HEK293 (cell line): ENCODE measurements at regions not wholly inside any gene's neighbourhood (a gene's known extent, or its start where the extent isn't known, plus 50 kb on each side); places are given as distances from the start of the nearest gene placed in this dataset.
"Not testable (repeated sequence)": the region's sequence is repeated elsewhere in the genome, so short reads cannot be mapped to it uniquely, and the experiment has no call there.

Experiments used
- CTCF ChIA-PET: fragments of 350-600 bp; formaldehyde crosslinking; extraction: SDS; loops from one replicate; lab custom pipeline; 2021; ENCODE audit warnings: antibody characterized with exemption; lab: Yijun Ruan, JAX
- POLR2A ChIA-PET: fragments of 300-600 bp; formaldehyde crosslinking; extraction: SDS; loops from one replicate; lab custom pipeline; 2020; ENCODE audit warnings: antibody characterized with exemption, inconsistent platforms; lab: Yijun Ruan, JAX
- H3K27ac ChIP-seq: fragments of 200-500 bp; sonication (Bioruptor generic); 2 replicates; pipeline ENCODE4 v1.5.1; 2014; ENCODE audit warnings: low read depth, low read length, control low read depth, inconsistent platforms; ENCODE audit errors: extremely low read depth
- H3K36me3 ChIP-seq, 2 experiments: fragments of 200-500 bp in 1 of 2; sonication (Bioruptor generic) in 1 of 2; 1 replicate in 1 of 2; 2 replicates in 1 of 2; pipeline ENCODE4 v1.5.1; 2014 to 2017; ENCODE audit warnings: inconsistent platforms in 2 of 2, low read length in 2 of 2; ENCODE audit not compliant: control insufficient read depth in 2 of 2, insufficient read depth in 1 of 2
- H3K4me1 ChIP-seq: fragments of 200-500 bp; sonication (Bioruptor generic); 2 replicates; pipeline ENCODE4 v1.5.1; 2014; ENCODE audit warnings: mild to moderate bottlenecking, low read length, inconsistent platforms; ENCODE audit not compliant: control insufficient read depth, insufficient read depth
- H3K4me3 ChIP-seq: 2 replicates; pipeline ENCODE4 v1.5.1; 2011; ENCODE audit warnings: low read depth, mild to moderate bottlenecking, control low read depth, low read length, moderate library complexity
- H3K9me3 ChIP-seq: fragments of 200-500 bp; sonication (Bioruptor generic); 2 replicates; pipeline ENCODE4 v1.5.1; 2014; ENCODE audit warnings: low read depth, low read length, inconsistent platforms; ENCODE audit not compliant: control insufficient read depth, insufficient read depth
- KLF17 ChIP-seq: fragments of 450-650 bp; formaldehyde crosslinking; IDR thresholded peaks from 2 replicates; pipeline ENCODE4 v1.5.1; 2016; ENCODE audit warnings: missing biosample characterization, missing genetic modification characterization
- PRDM1 ChIP-seq: fragments of 450-650 bp; formaldehyde crosslinking; IDR thresholded peaks from 2 replicates; pipeline ENCODE4; 2016; ENCODE audit warnings: missing biosample characterization, missing genetic modification characterization
- RBAK ChIP-seq: fragments of 450-650 bp; formaldehyde crosslinking; IDR thresholded peaks from 2 replicates; pipeline ENCODE4 v1.5.1; 2016; ENCODE audit warnings: missing biosample characterization, missing genetic modification characterization
- SETDB1 ChIP-seq: IDR thresholded peaks from one replicate; pipeline ENCODE4 v1.6.1; 2017; ENCODE audit warnings: mild to moderate bottlenecking, low read length, moderate library complexity, mixed read lengths; ENCODE audit not compliant: insufficient read length
- SP2 ChIP-seq: fragments of 450-650 bp; formaldehyde crosslinking; IDR thresholded peaks from 2 replicates; pipeline ENCODE4 v1.5.1; 2016; ENCODE audit warnings: missing biosample characterization, missing genetic modification characterization
- ZFP37 ChIP-seq: fragments of 450-650 bp; formaldehyde crosslinking; IDR thresholded peaks from 2 replicates; pipeline ENCODE4 v1.5.1; 2016; ENCODE audit warnings: missing biosample characterization, missing genetic modification characterization
- ZNF114 ChIP-seq: fragments of 450-650 bp; formaldehyde crosslinking; IDR thresholded peaks from 2 replicates; pipeline ENCODE4 v1.5.0; 2017; ENCODE audit warnings: missing biosample characterization, missing genetic modification characterization
- ZNF223 ChIP-seq: fragments of 450-650 bp; formaldehyde crosslinking; IDR thresholded peaks from 2 replicates; pipeline ENCODE4 v1.5.1; 2016; ENCODE audit warnings: missing biosample characterization, missing genetic modification characterization
- ZNF280D ChIP-seq: fragments of 450-650 bp; formaldehyde crosslinking; IDR thresholded peaks from 2 replicates; pipeline ENCODE4 v1.5.1; 2016; ENCODE audit warnings: missing biosample characterization, missing genetic modification characterization
- ZNF292 ChIP-seq: fragments of 450-650 bp; formaldehyde crosslinking; IDR thresholded peaks from 2 replicates; pipeline ENCODE4 v1.5.1; 2016; ENCODE audit warnings: low read depth, missing biosample characterization, missing genetic modification characterization, borderline replicate concordance
- ZNF529 ChIP-seq: fragments of 450-650 bp; formaldehyde crosslinking; IDR thresholded peaks from 2 replicates; pipeline ENCODE4 v1.5.1; 2017; ENCODE audit warnings: missing genetic modification characterization, missing biosample characterization; ENCODE audit not compliant: insufficient replicate concordance
- ZNF558 ChIP-seq: fragments of 450-650 bp; formaldehyde crosslinking; IDR thresholded peaks from 2 replicates; pipeline ENCODE4 v1.5.1; 2016; ENCODE audit warnings: missing biosample characterization, missing genetic modification characterization
- ZNF621 ChIP-seq: fragments of 450-650 bp; formaldehyde crosslinking; IDR thresholded peaks from 2 replicates; pipeline ENCODE4 v1.5.1; 2017; ENCODE audit warnings: missing biosample characterization, missing genetic modification characterization
- ZXDB ChIP-seq: fragments of 450-650 bp; formaldehyde crosslinking; IDR thresholded peaks from 2 replicates; pipeline ENCODE4 v1.5.1; 2016; ENCODE audit warnings: missing biosample characterization, missing genetic modification characterization

- TF ChIP-seq ZNF292 (tag by site-specific recombination): no peak
- TF ChIP-seq ZNF114 (tag by site-specific recombination): no peak
- peak; percentile 86 for TF ChIP-seq ZNF621 (tag by site-specific recombination)
- TF ChIP-seq PRDM1: peak; percentile 73
- no peak for TF ChIP-seq SP2 (tag by site-specific recombination)
- TF ChIP-seq RBAK (tag by site-specific recombination): peak; percentile 87
- no peak for TF ChIP-seq ZNF529 (tag by site-specific recombination)
- no peak for TF ChIP-seq ZNF558
- TF ChIP-seq ZNF223 (tag by site-specific recombination): peak; percentile 93
Measured at GRCh38 chr5:82975812-82976211, 101.4 kb downstream of the TMEM167A start (continued).

- H3K4me1 ChIP-seq: no peaks in the 10 kb centered on the region
- H3K4me3 ChIP-seq: no peak overlapping the region
- H3K27ac ChIP-seq: no peak overlapping the region
- ChIA-PET CTCF (interaction anchor here (0.8 kb wide), 1 partner anchor 19 kb away, joined by 3 read pairs; no protein-coding TSS in a partner anchor), POLR2A (no interaction called here)
- no peaks in the 10 kb centered on the region for H3K9me3 ChIP-seq
- TF ChIP-seq ZFP37 (tag by site-specific recombination): no peak
- no peak for TF ChIP-seq ZNF280D (tag by site-specific recombination)
- TF ChIP-seq SETDB1: peak; percentile 90
- no peaks in the 10 kb centered on the region for H3K36me3 ChIP-seq
Measured at GRCh38 chr5:82975396-82975795, 101.8 kb downstream of the TMEM167A start.

- H3K36me3 ChIP-seq, H3K4me3 ChIP-seq, CTCF ChIA-PET, H3K4me1 ChIP-seq, H3K9me3 ChIP-seq, H3K27ac ChIP-seq: not testable (repeated sequence)
- POLR2A ChIA-PET: interaction anchor here (0.6 kb wide), 1 partner anchor 636 kb away, joined by 4 read pairs; no protein-coding TSS in a partner anchor
Measured at GRCh38 chr5:82974346-82974745, 102.8 kb downstream of the TMEM167A start.

- Histone ChIP-seq H3K9me3 (no peaks in the 10 kb centered on the region), H3K36me3 (no peaks in the 10 kb centered on the region), H3K4me3 (no peak overlapping the region), H3K4me1 (no peaks in the 10 kb centered on the region), H3K27ac (no peak overlapping the region)
- POLR2A ChIA-PET: no interaction called here
- CTCF ChIA-PET: no interaction called here
- TF ChIP-seq KLF17 (tag by site-specific recombination): no peak
- no peak for TF ChIP-seq ZXDB (tag by site-specific recombination)
Measured at GRCh38 chr5:82971901-82972300, 105.3 kb downstream of the TMEM167A start.

GRCh38 chr5:82971034-82971806 is 106.0 kb downstream of the TMEM167A start:
- POLR2A ChIA-PET: not testable (repeated sequence)

More at GRCh38 chr5:82971034-82971806, 106.0 kb downstream of the TMEM167A start:
- H3K4me3 ChIP-seq, H3K27ac ChIP-seq, H3K4me1 ChIP-seq, H3K9me3 ChIP-seq, CTCF ChIA-PET, H3K36me3 ChIP-seq: not testable (repeated sequence)
